Loucy (cell line): ENCODE measurements at regions not wholly inside any gene's neighbourhood (a gene's known extent, or its start where the extent isn't known, plus 50 kb on each side); places are given as distances from the start of the nearest gene placed in this dataset.

Source experiments
- H2AFZ ChIP-seq: fragments of 200-600 bp; sonication (generic); 2 replicates; pipeline ENCODE4 v1.6.0; 2016; ENCODE audit warnings: antibody characterized with exemption, mild to moderate bottlenecking, low read length, moderate library complexity
- H3F3A ChIP-seq: fragments of 200-600 bp; 2 replicates; pipeline ENCODE4 v1.6.0; 2016; ENCODE audit warnings: antibody characterized with exemption, low read depth, mild to moderate bottlenecking
- H3K27me3 ChIP-seq: fragments of 200-600 bp; sonication (generic); 2 replicates; pipeline ENCODE4 v1.6.1; 2014; ENCODE audit warnings: low read length, mild to moderate bottlenecking; ENCODE audit not compliant: insufficient read depth, poor library complexity, severe bottlenecking
- H3K36me3 ChIP-seq: fragments of 200-600 bp; sonication (generic); 2 replicates; pipeline ENCODE4 v1.6.1; 2016; ENCODE audit warnings: low read length; ENCODE audit not compliant: insufficient read depth
- H3K4me1 ChIP-seq: fragments of 200-600 bp; sonication (generic); 2 replicates; pipeline ENCODE4 v1.5.1; 2014; ENCODE audit warnings: low read length, mild to moderate bottlenecking; ENCODE audit not compliant: insufficient read depth, poor library complexity, severe bottlenecking
- H3K4me2 ChIP-seq: fragments of 200-600 bp; sonication (generic); 2 replicates; pipeline ENCODE4 v1.6.0; 2014; ENCODE audit warnings: antibody characterized with exemption, low read length, low read depth, mild to moderate bottlenecking; ENCODE audit not compliant: poor library complexity, severe bottlenecking
- H3K4me3 ChIP-seq: fragments of 200-600 bp; sonication (generic); 2 replicates; pipeline ENCODE4 v1.5.1; 2014; ENCODE audit warnings: low read length, mild to moderate bottlenecking, mixed read lengths; ENCODE audit not compliant: poor library complexity, severe bottlenecking
- H3K79me2 ChIP-seq: fragments of 200-600 bp; sonication (generic); 2 replicates; pipeline ENCODE4 v1.6.1; 2014; ENCODE audit warnings: low read length; ENCODE audit not compliant: insufficient read depth
- H3K9ac ChIP-seq: fragments of 200-600 bp; sonication (generic); 2 replicates; pipeline ENCODE4 v1.6.0; 2014; ENCODE audit warnings: mild to moderate bottlenecking, low read depth, low read length, moderate library complexity; ENCODE audit not compliant: poor library complexity, severe bottlenecking
- H3K9me2 ChIP-seq: fragments of 200-600 bp; sonication (generic); replicated peaks from 2 replicates; pipeline ENCODE4 v1.6.1; 2016; ENCODE audit warnings: low read depth, low read length, mixed read lengths
- H3K9me3 ChIP-seq: fragments of 200-600 bp; sonication (generic); 2 replicates; pipeline ENCODE4 v1.6.1; 2014; ENCODE audit warnings: mild to moderate bottlenecking, antibody characterized with exemption, low read length, low read depth; ENCODE audit not compliant: insufficient read depth
- H4K20me1 ChIP-seq: fragments of 200-600 bp; sonication (generic); 2 replicates; pipeline ENCODE4 v1.6.0; 2014; ENCODE audit warnings: antibody characterized with exemption, low read length, mild to moderate bottlenecking; ENCODE audit not compliant: insufficient read depth, poor library complexity, severe bottlenecking
- EZH2phosphoT487 ChIP-seq: fragments of 200-600 bp; IDR thresholded peaks from 2 replicates; pipeline ENCODE4 v1.6.1; 2018; ENCODE audit warnings: antibody characterized with exemption, mild to moderate bottlenecking, moderate library complexity, borderline replicate concordance
- TF ChIP-seq, protein P1 (sequence below): fragments of 200-600 bp; sonication (generic); conservative IDR thresholded peaks from 2 replicates; pipeline ENCODE4 v1.5.1; 2014; ENCODE audit warnings: mild to moderate bottlenecking, antibody characterized with exemption, low read length

DNA sequence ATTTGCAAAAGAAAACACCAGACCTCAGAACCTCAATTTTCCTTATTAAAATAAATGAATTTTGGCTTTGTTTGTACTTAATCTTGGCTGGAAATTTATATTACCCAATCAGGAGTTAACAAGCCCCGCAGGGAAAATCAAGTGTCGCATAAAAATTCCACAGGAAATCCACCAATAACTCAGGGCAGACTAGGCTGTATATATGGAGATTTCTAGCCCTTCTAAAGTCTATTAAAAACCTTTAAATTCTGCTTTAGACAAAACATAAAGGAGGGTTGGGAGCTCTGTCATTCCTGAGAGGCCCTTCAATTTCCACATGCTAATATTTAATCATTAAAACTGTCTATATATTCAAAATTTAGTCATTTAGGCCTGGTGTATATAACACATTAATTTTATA is 434.7 kb downstream of the CDH11 start:
- Histone ChIP-seq H3K27me3 (no peaks in the 10 kb centered on the region), H3F3A (no peaks in the 10 kb centered on the region), H3K36me3 (no peaks in the 10 kb centered on the region), H3K9ac (no peak overlapping the region), H3K4me1 (no peaks in the 10 kb centered on the region), H3K4me3 (no peak overlapping the region), H3K9me3 (no peaks in the 10 kb centered on the region), H3K79me2 (no peaks in the 10 kb centered on the region), H3K9me2 (no peaks in the 10 kb centered on the region), H4K20me1 (no peaks in the 10 kb centered on the region), H3K4me2 (no peak overlapping the region), H2AFZ (no peak overlapping the region)
- TF ChIP-seq, protein P1, sequence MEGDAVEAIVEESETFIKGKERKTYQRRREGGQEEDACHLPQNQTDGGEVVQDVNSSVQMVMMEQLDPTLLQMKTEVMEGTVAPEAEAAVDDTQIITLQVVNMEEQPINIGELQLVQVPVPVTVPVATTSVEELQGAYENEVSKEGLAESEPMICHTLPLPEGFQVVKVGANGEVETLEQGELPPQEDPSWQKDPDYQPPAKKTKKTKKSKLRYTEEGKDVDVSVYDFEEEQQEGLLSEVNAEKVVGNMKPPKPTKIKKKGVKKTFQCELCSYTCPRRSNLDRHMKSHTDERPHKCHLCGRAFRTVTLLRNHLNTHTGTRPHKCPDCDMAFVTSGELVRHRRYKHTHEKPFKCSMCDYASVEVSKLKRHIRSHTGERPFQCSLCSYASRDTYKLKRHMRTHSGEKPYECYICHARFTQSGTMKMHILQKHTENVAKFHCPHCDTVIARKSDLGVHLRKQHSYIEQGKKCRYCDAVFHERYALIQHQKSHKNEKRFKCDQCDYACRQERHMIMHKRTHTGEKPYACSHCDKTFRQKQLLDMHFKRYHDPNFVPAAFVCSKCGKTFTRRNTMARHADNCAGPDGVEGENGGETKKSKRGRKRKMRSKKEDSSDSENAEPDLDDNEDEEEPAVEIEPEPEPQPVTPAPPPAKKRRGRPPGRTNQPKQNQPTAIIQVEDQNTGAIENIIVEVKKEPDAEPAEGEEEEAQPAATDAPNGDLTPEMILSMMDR, result no peak
- no peak for TF ChIP-seq EZH2phosphoT487

DNA sequence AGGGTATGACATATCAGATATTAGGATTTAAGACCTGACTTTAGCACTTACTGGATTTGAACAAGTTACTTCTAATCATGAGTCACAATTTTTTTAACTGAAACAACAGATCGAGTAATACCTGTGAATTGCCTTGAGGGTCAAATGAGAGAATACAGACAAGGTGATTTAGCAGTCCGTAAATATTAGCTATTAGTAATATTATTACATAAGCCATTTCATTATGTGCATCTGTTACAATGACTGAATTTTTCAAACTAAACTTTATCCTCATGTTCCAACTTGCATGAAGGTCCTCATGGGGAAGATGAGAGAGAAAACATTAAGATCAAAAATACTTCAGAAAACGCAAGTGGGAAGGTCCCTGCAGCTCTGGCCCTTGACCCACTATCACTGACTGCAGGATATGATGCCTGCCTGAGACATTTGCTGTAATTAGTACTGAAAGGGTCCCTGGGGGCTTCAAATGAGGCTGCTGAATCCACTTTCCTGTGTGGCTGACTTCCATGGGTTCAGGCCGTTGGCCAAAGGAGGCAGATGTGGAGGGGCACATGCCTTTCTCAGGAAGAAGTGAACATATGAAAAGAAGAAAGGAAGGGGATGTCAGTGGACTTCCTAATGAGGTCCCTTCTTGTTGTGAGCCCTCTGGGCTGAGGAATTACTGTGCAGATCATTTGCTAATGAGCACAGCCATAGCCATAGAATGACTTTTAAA is 441.7 kb downstream of the CDH11 start:
- H3K4me3 ChIP-seq, result no peak overlapping the region
- no peaks in the 10 kb centered on the region for H3F3A ChIP-seq
- no peaks in the 10 kb centered on the region for H3K9me2 ChIP-seq
- no peak for TF ChIP-seq EZH2phosphoT487
- TF ChIP-seq, protein P1, result no peak
- no peaks in the 10 kb centered on the region for H3K27me3 ChIP-seq
- H3K36me3 ChIP-seq, result no peaks in the 10 kb centered on the region
- no peak overlapping the region for H2AFZ ChIP-seq
- H4K20me1 ChIP-seq, result no peaks in the 10 kb centered on the region
- H3K79me2 ChIP-seq, result no peaks in the 10 kb centered on the region
- H3K4me2 ChIP-seq, result no peak overlapping the region
- no peak overlapping the region for H3K9ac ChIP-seq
- H3K4me1 ChIP-seq, result no peaks in the 10 kb centered on the region
- no peaks in the 10 kb centered on the region for H3K9me3 ChIP-seq

DNA sequence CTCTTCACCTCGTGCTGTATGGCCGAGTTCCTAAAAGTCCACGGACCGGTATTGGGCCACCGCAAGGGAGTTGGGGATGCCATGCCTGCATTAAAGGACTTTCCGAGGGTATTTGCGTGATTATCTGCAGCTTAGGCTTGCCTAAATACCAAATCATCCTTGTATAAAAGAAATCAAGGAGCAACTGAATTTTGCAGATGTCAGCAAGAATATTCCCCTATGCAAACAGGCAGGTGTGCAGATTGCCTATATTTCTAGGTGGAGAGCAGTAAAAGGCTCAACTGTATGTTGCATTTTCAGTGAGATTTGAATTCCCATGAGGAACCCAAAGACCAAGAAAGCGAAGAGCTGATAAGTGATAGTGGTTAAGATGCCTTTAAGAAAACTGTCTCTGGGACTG is 452.3 kb downstream of the CDH11 start:
- no peaks in the 10 kb centered on the region for H3K9me2 ChIP-seq
- no peaks in the 10 kb centered on the region for H3K27me3 ChIP-seq
- H2AFZ ChIP-seq, result no peak overlapping the region
- no peak overlapping the region for H3K9ac ChIP-seq
- H4K20me1 ChIP-seq, result no peaks in the 10 kb centered on the region
- H3K4me2 ChIP-seq, result no peak overlapping the region
- TF ChIP-seq, protein P1, result no peak
- TF ChIP-seq EZH2phosphoT487, result no peak
- no peaks in the 10 kb centered on the region; the same call in 1 of the 2 replicates for H3K9me3 ChIP-seq
- no peaks in the 10 kb centered on the region for H3K4me1 ChIP-seq
- no peaks in the 10 kb centered on the region for H3K36me3 ChIP-seq
- H3K79me2 ChIP-seq, result no peaks in the 10 kb centered on the region
- no peak overlapping the region for H3K4me3 ChIP-seq
- H3F3A ChIP-seq, result no peaks in the 10 kb centered on the region
